IMR-90 (cell line): ENCODE measurements at regions not wholly inside any gene's neighbourhood (a gene's known extent, or its start where the extent isn't known, plus 50 kb on each side); places are given as distances from the start of the nearest gene placed in this dataset.

Source experiments
- RAD21 ChIP-seq: IDR thresholded peaks from 2 replicates; pipeline ENCODE4 v1.6.1; 2012; ENCODE audit warnings: low read length, improper control_type of control experiment
- TF ChIP-seq, protein P1 (sequence below): conservative IDR thresholded peaks from 2 replicates; pipeline ENCODE4 v1.5.1; 2012; ENCODE audit warnings: mild to moderate bottlenecking, low read depth, low read length, improper control_type of control experiment

DNA sequence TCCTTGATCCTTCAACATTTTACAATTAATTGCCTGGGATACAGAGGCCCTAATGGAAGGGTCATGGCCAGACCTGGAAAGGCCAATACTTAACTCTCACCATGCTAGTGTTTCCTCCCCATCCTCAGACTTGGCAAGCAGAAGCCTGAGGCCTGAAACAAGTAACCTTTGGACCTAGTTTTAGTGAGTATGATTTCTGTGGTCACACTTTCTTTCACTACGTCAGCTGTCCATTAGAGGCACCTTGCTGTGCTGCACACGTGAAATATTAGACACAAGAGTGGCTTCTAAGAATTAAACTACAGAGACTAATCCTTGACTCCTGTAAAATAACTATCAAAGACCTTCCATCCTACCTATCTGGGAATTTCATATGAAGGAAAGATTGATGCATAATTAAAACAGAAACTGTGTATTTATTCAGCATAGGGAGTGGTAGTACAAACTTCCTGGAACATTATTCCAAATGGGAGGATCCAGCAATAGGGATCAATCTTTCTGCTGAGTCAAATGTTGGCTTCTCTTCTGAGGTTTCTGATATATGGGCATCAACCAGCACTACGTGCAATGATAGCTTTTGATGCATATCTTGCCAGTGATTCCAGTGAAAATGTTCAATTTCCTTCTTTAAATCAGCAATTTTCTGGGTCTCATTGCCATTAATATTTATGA is 249.7 kb downstream of the IKZF2 start:
- TF ChIP-seq, protein P1, sequence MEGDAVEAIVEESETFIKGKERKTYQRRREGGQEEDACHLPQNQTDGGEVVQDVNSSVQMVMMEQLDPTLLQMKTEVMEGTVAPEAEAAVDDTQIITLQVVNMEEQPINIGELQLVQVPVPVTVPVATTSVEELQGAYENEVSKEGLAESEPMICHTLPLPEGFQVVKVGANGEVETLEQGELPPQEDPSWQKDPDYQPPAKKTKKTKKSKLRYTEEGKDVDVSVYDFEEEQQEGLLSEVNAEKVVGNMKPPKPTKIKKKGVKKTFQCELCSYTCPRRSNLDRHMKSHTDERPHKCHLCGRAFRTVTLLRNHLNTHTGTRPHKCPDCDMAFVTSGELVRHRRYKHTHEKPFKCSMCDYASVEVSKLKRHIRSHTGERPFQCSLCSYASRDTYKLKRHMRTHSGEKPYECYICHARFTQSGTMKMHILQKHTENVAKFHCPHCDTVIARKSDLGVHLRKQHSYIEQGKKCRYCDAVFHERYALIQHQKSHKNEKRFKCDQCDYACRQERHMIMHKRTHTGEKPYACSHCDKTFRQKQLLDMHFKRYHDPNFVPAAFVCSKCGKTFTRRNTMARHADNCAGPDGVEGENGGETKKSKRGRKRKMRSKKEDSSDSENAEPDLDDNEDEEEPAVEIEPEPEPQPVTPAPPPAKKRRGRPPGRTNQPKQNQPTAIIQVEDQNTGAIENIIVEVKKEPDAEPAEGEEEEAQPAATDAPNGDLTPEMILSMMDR = no peak
- no peak for TF ChIP-seq RAD21
